ENCODE measurements at regions not wholly inside any gene's neighbourhood (a gene's known extent, or its start where the extent isn't known, plus 50 kb on each side); places are given as distances from the start of the nearest gene placed in this dataset.
"Not testable (repeated sequence)": the region's sequence is repeated elsewhere in the genome, so short reads cannot be mapped to it uniquely, and the experiment has no call there.

- DNase-seq (ENCODE audit: low read depth): peak; percentile 21
- H3K4me3 ChIP-seq (ENCODE audit: low read depth, low read length): no peak overlapping the region
- TF ChIP-seq CTCF (IDR thresholded peaks at IDR 0.05; ENCODE audit: insufficient read depth, low read depth, low read length): no peak
These were observed 211.4 kb upstream of the THUMPD2 start for GRCh38 chr2:39990335-39990900.

- no peak for DNase-seq (ENCODE audit: low read depth)
- TF ChIP-seq CTCF (IDR thresholded peaks at IDR 0.05; ENCODE audit: insufficient read depth, low read depth, low read length): no peak
- no peak overlapping the region for H3K4me3 ChIP-seq (ENCODE audit: low read depth, low read length)
These were observed 210.8 kb upstream of the THUMPD2 start for GRCh38 chr2:39989888-39990287.

- no peak for TF ChIP-seq CTCF (IDR thresholded peaks at IDR 0.05; ENCODE audit: insufficient read depth, low read depth, low read length)
- peak; percentile 42 for DNase-seq (ENCODE audit: low read depth)
- no peak overlapping the region for H3K4me3 ChIP-seq (ENCODE audit: low read depth, low read length)
These were observed 202.8 kb upstream of the THUMPD2 start for GRCh38 chr2:39981883-39982311.

GRCh38 chr2:39975476-39976020 lies 196.5 kb upstream of the THUMPD2 start:
- no peak overlapping the region for H3K4me3 ChIP-seq (ENCODE audit: low read depth, low read length)
- no peak for TF ChIP-seq CTCF (IDR thresholded peaks at IDR 0.05; ENCODE audit: insufficient read depth, low read depth, low read length)
- DNase-seq (ENCODE audit: low read depth): no peak

GRCh38 chr2:39968037-39968436 lies 189.0 kb upstream of the THUMPD2 start:
- no peak for DNase-seq (ENCODE audit: low read depth)
- no peak for TF ChIP-seq CTCF (IDR thresholded peaks at IDR 0.05; ENCODE audit: insufficient read depth, low read depth, low read length)

GRCh38 chr2:39960681-39961080 lies 181.6 kb upstream of the THUMPD2 start:
- not testable (repeated sequence) for DNase-seq (ENCODE audit: low read depth)

More at GRCh38 chr2:39968037-39968436, 189.0 kb upstream of the THUMPD2 start:
- no peak overlapping the region for H3K4me3 ChIP-seq (ENCODE audit: low read depth, low read length)

GRCh38 chr2:39954346-39954745 lies 175.3 kb upstream of the THUMPD2 start:
- no peak for TF ChIP-seq CTCF (IDR thresholded peaks at IDR 0.05; ENCODE audit: insufficient read depth, low read depth, low read length)
- no peak for DNase-seq (ENCODE audit: low read depth)

More at GRCh38 chr2:39960681-39961080, 181.6 kb upstream of the THUMPD2 start:
- not testable (repeated sequence) for H3K4me3 ChIP-seq (ENCODE audit: low read depth, low read length)

More at GRCh38 chr2:39954346-39954745, 175.3 kb upstream of the THUMPD2 start:
- no peak overlapping the region for H3K4me3 ChIP-seq (ENCODE audit: low read depth, low read length)

All from fibroblast of villous mesenchyme (primary cell).